Fibroblast of skin of right quadriceps (primary cell): ENCODE measurements at regions not wholly inside any gene's neighbourhood (a gene's known extent, or its start where the extent isn't known, plus 50 kb on each side); places are given as distances from the start of the nearest gene placed in this dataset.
"Not testable (repeated sequence)": the region's sequence is repeated elsewhere in the genome, so short reads cannot be mapped to it uniquely, and the experiment has no call there.

Source experiments
- DNase-seq: peaks from one replicate; pipeline ENCODE4 v3.0.0-alpha.2; 2013

DNA sequence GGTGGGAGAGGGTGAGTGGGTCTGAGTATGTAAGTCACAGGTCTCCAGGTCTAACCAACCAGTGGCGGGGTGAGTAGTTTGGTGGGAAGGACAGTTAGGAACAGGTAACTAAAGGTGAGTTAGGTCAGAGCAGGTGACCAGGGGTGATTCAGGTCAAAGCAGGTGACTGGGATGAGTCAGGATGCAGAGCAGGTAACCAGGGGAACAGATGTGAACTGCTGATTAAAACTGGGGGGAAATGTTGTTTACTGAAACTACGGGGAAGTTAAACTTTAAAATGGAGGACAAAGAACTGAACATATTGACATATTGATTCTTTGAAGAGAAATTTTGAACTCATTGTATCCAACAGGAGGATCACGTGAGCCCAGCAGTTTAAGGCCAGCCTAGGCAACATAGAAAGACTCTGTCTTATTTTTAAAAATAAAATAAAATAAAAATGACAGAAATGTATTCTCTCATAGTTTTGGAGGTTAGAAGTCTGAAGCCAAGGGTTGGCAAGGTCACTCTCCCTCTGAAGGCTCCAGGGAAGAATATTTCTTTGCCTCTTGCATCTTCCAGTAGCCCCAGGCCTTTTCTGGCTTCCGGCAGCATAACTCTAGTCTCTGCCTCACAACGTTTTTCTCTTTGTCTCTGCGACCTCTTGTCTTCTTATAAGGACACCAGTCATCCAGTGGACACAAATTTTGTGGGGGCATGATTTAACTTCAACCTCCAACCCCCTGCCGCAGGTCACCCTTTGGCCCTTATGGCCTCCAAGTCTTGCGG is 64.3 kb upstream of the TINAGL1 start:
- no peak for DNase-seq

GRCh38 chr1:31514117-31514516 is 62.2 kb upstream of the TINAGL1 start:
- no peak for DNase-seq

DNA sequence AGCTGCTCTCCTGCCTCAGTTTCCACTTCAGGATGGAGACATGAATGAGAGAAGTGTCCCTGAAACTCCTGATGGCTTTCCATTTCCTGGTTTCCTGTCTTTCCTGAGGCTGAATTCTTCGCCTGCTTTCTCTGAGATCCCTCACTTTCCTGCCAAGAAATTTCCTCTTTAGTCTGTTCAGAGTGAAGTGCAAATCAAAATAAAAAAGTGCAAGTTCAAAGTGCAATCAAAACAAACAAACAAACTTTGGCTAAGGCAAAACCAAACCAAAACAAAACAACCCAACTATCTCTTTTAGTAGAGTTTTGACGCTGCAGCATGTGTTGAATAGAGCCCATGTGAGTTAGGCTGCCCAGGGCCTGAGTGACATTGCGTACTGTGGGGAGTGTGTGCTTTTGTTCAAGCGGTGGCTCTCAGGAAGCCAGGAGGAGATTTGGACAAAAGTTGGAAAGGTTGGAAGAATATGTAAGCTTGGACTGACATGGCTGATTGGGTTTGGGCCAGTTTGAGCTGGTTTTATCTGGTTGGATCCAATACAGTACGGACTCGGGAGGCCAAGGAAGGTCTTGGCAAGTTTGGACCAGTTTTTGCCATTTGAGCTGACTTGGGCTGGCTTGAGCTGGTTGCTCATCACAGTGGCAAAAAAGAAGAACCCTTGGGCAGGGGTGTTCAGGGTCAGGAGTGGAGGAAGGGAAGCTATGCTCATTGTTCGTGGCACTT is 61.1 kb upstream of the TINAGL1 start:
- no peak for DNase-seq

- no peak for DNase-seq
Measured at GRCh38 chr1:31515936-31516335, 60.4 kb upstream of the TINAGL1 start.

DNA sequence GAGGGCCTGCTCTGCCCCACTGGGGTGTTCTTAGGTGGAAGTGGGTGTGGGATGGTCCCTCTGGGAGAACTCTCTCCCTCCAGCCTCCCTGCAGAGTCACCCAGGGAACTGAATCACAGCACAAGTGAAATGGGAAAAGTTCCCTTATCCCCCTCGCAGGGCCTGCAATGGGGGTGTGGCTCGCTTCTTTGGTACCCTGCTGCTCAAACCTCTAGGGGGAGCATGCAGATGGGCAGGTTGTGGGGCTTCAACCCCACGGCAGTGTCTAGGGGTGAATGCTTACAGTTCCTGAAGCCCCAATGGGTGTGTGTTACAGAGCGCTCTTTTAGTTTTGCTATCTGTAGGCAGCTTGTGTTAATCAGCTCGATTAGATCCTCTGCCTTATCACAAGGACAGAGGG is 59.0 kb upstream of the TINAGL1 start:
- no peak for DNase-seq

DNA sequence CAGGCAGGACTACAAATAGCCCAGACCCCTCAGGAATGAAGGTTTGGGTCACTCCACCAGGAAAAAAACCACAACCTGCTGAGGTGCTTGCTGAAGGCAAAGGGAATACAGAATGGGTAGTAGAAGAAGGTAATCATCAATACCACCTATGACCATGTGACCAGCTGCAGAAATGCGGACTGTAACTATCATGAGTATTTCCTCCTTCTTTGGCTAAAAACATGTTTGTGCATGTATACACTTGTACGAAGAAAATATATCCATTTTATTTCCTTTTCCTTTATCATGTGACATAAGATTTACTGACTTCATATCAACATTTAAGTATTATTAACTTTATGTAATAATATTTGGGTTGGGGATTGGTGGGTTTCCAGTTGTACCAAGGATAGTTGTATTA is 58.3 kb upstream of the TINAGL1 start:
- not testable (repeated sequence) for DNase-seq

DNA sequence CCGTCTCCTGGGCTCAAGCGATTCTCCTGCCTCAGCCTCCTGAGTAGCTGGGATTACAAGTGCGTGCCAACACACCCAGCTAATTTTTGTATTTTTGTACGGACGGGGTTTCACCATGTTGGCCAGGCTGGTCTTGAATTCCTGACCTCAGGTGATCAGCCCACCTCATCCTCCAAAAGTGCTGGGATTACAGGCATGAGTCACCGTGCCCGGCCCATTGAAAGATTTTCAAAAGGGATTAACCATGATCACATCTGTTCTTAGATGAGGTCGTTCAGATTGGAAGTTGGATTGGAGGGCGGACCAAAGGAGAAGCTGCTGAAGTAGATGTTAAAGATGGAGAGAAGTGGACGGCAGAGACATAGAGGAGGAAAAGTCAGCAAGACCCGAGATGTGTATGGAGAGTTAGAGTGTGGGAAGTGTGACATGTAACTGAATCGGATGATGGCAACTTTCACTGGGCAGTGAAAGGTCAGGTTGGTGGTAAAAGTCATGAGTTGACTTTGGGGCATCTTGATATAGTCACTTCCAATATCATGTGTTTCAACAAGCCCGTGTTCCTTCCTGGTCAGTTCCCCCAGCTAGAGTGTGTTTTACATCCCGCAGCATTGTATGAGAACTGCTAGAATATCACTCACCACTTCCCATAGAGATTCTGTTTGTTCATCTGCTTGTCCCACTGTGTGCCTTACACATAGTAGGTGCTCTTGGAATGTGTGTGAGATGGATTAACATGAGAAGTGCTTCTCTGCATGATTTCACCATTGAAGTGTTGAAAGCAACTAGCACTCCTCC is 54.4 kb upstream of the TINAGL1 start:
- no peak for DNase-seq

DNA sequence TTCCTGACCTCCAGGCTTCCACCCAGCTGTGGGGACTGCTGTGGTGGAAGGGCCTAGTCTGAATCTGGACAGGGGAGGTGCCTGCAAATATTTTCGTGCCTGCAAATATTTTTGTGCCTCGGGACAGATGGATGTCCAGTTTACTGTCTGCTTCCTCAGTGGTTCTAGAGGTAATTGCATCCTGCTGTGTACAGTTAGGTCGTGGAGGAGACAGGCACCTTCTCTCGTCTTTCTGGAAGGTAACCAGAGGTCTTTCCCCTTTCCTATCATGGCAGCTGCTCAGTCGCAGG is 53.8 kb upstream of the TINAGL1 start:
- no peak for DNase-seq

DNA sequence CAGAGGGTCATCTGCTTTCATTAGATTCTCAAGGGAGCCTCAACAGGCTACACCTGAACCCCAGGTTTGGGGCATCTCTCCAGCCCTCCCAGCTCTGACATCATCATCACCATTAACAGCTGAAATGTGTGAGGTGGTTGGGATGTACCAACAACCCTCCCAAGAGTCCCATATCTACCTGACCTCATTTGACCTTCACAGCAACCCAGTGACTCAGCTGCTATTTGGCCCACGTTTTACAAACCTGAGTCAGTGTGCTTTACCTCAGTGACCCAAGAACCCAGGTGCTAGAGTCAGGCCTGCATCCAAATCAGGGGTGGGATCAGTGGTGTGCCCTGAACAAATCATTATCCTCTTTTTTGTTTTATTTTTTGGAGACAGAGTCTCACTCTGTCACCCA is 53.3 kb upstream of the TINAGL1 start:
- no peak for DNase-seq

GRCh38 chr1:31523769-31524168 is 52.5 kb upstream of the TINAGL1 start:
- no peak for DNase-seq

GRCh38 chr1:31524186-31524901 is 52.0 kb upstream of the TINAGL1 start:
- no peak for DNase-seq
